ENCODE measurements at regions not wholly inside any gene's neighbourhood (a gene's known extent, or its start where the extent isn't known, plus 50 kb on each side); places are given as distances from the start of the nearest gene placed in this dataset.

DNA sequence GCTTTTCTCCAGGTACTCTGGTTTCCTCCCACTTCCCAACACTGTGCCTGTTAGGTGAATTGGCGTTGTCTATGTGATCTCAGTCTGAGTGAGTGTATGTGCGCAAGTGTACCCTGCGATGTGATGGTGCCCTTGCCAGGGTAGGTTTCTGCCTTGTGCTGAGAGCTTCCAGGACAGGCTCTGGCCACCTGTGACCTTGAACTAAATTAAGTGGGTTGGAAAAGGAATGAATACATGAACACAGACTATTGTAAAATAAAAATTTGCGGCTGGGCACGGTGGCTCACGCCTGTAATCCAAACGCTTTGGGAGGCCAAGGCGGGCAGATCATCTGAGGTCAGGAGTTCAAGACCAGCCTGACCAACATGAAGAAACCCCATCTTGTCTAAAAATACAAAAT lies 678.0 kb downstream of the DHX35 start:
- H3K4me3 Mint-ChIP-seq (ENCODE audit: low read depth), result no peak overlapping the region

DNA sequence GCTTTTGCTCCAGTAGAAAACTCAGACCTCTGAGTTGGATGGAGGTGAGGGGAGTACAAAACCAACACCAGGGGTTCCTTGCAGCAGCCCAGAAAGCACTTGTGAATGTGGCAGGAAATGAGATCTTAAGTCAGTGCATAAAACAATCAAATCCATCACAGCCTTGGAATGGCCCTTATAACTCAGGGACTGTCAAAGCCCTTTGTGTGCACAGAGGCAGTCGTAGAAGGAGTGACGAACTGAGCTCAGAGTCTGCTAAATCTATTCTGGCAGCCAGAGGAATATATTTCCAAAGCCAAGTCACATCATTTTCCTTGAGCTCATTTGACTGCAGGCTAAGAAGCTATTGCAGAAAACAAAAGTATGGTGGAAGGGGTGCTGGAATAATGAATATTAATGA lies 676.6 kb downstream of the DHX35 start:
- H3K9me3 Mint-ChIP-seq (ENCODE audit: low read depth), result no peaks in the 10 kb centered on the region
- TF ChIP-seq CTCF (IDR thresholded peaks at IDR 0.05; ENCODE audit: unreplicated experiment), result no peak
- peaks cover 5% of the 10 kb centered on the region for H3K4me1 Mint-ChIP-seq (ENCODE audit: low read depth)
- H3K27me3 Mint-ChIP-seq, result peaks cover 24% of the 10 kb centered on the region
- DNase-seq (ENCODE audit: low spot score, unreplicated experiment), result no peak
- no peak overlapping the region for H3K27ac Mint-ChIP-seq
- no peak overlapping the region for H3K4me3 Mint-ChIP-seq (ENCODE audit: low read depth)
- no peaks in the 10 kb centered on the region for H3K36me3 Mint-ChIP-seq (ENCODE audit: insufficient read depth)

More for the DNA sequence above, 678.0 kb downstream of the DHX35 start:
- Mint-ChIP-seq H3K9me3 (ENCODE audit: low read depth) (no peaks in the 10 kb centered on the region), H3K4me1 (ENCODE audit: low read depth) (peaks cover 8% of the 10 kb centered on the region), H3K27me3 (peaks cover 19% of the 10 kb centered on the region), H3K27ac (no peak overlapping the region), H3K36me3 (ENCODE audit: insufficient read depth) (no peaks in the 10 kb centered on the region)
- DNase-seq (ENCODE audit: low spot score, unreplicated experiment), result no peak
- no peak for TF ChIP-seq CTCF (IDR thresholded peaks at IDR 0.05; ENCODE audit: unreplicated experiment)

DNA sequence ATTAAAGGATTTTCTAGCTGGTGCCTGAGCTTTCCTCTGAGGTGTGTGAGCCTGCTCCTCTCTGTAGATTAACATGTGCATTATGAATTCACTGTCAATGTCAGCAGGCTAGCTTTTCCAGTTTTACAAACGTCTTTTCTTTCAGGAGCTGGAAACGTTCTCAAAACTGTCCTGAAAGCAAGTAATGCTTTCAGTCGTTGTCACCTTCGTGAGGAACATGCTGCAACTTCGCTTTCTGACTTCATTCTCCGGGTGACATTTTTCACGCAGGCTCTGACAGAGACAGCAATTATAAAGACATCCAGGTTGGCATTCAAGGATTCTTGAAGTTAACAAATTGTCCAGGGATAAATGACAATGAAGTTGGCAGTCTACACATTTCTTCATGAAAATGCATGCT lies 671.5 kb downstream of the DHX35 start:
- no peak overlapping the region for H3K27ac Mint-ChIP-seq
- no peak for DNase-seq (ENCODE audit: low spot score, unreplicated experiment)
- H3K36me3 Mint-ChIP-seq (ENCODE audit: insufficient read depth), result no peaks in the 10 kb centered on the region
- H3K27me3 Mint-ChIP-seq, result peaks cover 49% of the 10 kb centered on the region
- H3K9me3 Mint-ChIP-seq (ENCODE audit: low read depth), result no peaks in the 10 kb centered on the region
- no peak for TF ChIP-seq CTCF (IDR thresholded peaks at IDR 0.05; ENCODE audit: unreplicated experiment)
- no peak overlapping the region for H3K4me3 Mint-ChIP-seq (ENCODE audit: low read depth)
- H3K4me1 Mint-ChIP-seq (ENCODE audit: low read depth), result peaks cover 13% of the 10 kb centered on the region

DNA sequence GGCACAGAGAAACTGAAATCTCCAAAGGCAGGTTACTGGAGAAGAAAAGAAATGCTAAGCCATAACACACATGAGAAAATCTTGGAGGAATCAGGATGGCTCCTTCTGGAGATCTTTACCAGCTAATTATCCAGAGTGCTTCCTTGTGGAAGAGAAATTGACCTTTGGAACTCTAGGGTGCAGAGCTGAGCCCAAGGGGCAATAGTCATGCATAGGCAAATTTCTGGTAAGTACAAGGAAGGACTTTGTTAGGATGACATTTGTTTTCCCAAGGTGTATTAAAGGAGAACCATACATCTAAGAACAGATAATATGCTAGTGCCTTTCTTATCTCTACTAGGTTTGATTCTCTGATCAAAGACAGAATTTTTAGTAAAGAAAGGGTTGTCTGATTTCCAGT lies 670.6 kb downstream of the DHX35 start:
- Mint-ChIP-seq H3K36me3 (ENCODE audit: insufficient read depth) (no peaks in the 10 kb centered on the region), H3K4me3 (ENCODE audit: low read depth) (no peak overlapping the region), H3K27me3 (peaks cover 51% of the 10 kb centered on the region), H3K9me3 (ENCODE audit: low read depth) (no peaks in the 10 kb centered on the region), H3K27ac (no peak overlapping the region), H3K4me1 (ENCODE audit: low read depth) (peaks cover 13% of the 10 kb centered on the region)
- DNase-seq (ENCODE audit: low spot score, unreplicated experiment), result no peak
- TF ChIP-seq CTCF (IDR thresholded peaks at IDR 0.05; ENCODE audit: unreplicated experiment), result no peak

DNA sequence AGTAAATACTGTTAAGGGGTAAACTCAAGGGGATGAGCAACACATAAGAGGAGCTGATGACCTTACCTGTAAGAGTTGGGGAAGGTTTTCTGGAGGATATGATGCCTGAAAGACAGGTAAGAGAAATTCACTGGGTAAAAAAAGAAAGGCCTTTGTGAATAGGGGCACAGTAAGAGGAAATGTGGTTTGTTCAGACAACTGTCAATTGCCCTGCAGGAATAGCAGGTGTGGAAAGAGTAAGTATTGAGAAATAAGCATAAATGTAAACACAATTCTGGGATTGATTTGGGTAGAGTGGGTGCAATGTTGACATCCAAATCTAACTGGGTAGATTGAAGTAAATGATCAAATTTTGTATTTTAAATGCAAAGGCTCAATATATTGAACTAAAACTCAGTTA lies 670.0 kb downstream of the DHX35 start:
- Mint-ChIP-seq H3K27ac (no peak overlapping the region), H3K27me3 (peaks cover 51% of the 10 kb centered on the region), H3K4me3 (ENCODE audit: low read depth) (no peak overlapping the region), H3K36me3 (ENCODE audit: insufficient read depth) (no peaks in the 10 kb centered on the region), H3K9me3 (ENCODE audit: low read depth) (no peaks in the 10 kb centered on the region), H3K4me1 (ENCODE audit: low read depth) (peaks cover 13% of the 10 kb centered on the region)
- no peak for DNase-seq (ENCODE audit: low spot score, unreplicated experiment)
- TF ChIP-seq CTCF (IDR thresholded peaks at IDR 0.05; ENCODE audit: unreplicated experiment), result no peak

All from progenitor cell of endocrine pancreas (in vitro differentiated cells).